ENCODE measurements at regions not wholly inside any gene's neighbourhood (a gene's known extent, or its start where the extent isn't known, plus 50 kb on each side); places are given as distances from the start of the nearest gene placed in this dataset.
"Not testable (repeated sequence)": the region's sequence is repeated elsewhere in the genome, so short reads cannot be mapped to it uniquely, and the experiment has no call there.

DNA sequence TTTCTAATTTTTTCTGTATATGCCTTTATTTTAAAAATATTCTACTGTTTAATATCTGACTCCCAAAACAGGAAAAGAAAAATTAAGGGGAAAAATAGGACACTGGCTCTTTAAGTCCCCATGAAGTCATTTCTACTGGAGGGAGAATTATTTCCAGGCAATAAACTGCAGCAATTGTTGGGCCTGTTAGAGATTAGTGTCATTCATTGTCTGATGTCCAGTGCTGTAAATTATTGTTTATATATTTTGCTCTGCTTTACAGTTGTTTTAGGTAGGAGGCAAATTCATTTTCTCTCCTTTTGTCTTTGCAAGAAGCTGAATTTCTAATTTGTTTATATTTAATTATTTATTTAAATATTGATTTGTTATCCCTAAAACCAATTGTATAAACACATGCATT, 906.0 kb upstream of the CDH10 start:
- H3K9ac ChIP-seq (ENCODE audit: low read length in 5 of 5) = no peak overlapping the region
- no peaks in the 10 kb centered on the region for H3K36me3 ChIP-seq (ENCODE audit: control insufficient read depth in 5 of 5, insufficient read depth in 5 of 5, low read length in 5 of 5)
- no peaks in the 10 kb centered on the region for H3K4me1 ChIP-seq (ENCODE audit: control insufficient read depth in 5 of 5, insufficient read depth in 5 of 5, low read length in 5 of 5)
- no peaks in the 10 kb centered on the region for H3K9me3 ChIP-seq (ENCODE audit: control insufficient read depth in 5 of 5, low read length in 5 of 5)
- no peaks in the 10 kb centered on the region for H3K27me3 ChIP-seq (ENCODE audit: control insufficient read depth in 5 of 5, insufficient read depth in 4 of 5, low read length in 5 of 5)
- no peak overlapping the region for H3K27ac ChIP-seq (ENCODE audit: low read depth, low read length)
- no peak overlapping the region for H3K4me3 ChIP-seq (ENCODE audit: low read depth in 1 of 5, low read length in 5 of 5)

DNA sequence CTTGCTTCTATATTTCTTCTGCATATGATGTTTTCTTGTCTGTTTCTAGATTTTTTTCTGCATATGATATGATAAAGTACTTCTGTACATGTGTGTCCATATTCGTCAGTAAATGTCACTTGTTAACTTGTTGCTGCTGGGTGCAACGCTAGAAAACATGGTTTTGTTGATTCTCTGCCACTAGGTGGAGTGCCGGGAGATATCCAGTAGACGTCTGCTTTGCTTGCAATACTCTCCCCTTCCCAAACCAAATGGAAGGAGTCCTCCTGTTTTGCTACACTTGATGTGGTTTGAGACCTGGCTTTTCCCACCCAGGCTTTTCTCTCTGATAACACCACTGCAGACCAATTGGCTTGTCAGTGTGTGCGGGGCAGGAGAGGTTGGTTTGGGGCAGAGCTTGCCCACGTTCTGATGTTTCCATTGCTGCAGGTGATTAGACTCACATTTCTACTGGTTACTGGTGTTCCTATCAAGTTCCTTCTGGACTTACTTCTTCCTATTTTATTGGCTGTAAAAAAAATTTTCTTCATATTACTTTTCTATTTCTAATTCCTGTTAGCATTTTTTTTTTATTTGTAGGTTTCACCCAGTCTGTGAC, 900.0 kb upstream of the CDH10 start:
- H3K4me3 ChIP-seq (ENCODE audit: low read depth in 1 of 5, low read length in 5 of 5) = no peak overlapping the region
- no peaks in the 10 kb centered on the region for H3K27me3 ChIP-seq (ENCODE audit: control insufficient read depth in 5 of 5, insufficient read depth in 4 of 5, low read length in 5 of 5)
- no peaks in the 10 kb centered on the region for H3K36me3 ChIP-seq (ENCODE audit: control insufficient read depth in 5 of 5, insufficient read depth in 5 of 5, low read length in 5 of 5)
- H3K4me1 ChIP-seq (ENCODE audit: control insufficient read depth in 5 of 5, insufficient read depth in 5 of 5, low read length in 5 of 5) = peaks cover 0 to 4% (median 0%) of the 10 kb centered on the region in 5 donors
- H3K9ac ChIP-seq (ENCODE audit: low read length in 5 of 5) = no peak overlapping the region
- H3K27ac ChIP-seq (ENCODE audit: low read depth, low read length) = no peak overlapping the region
- no peaks in the 10 kb centered on the region for H3K9me3 ChIP-seq (ENCODE audit: control insufficient read depth in 5 of 5, low read length in 5 of 5)

DNA sequence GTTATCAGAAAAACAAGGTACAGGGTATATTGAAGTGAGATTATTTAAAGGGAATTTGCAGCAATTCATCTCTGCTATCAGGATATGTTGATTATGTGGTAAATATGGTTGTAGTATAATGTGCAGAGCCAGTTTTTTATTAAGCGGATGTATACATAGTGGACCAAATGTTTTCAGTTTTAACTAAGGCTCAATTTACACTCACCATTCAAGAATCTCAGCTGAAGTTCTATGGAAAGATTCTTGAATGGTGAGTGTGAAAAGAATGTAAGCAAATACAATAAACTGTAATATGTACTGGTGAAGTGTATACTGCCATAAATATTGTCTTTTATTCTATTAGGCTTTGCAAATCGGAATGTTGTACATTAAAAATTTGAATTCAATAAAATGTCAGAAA, 895.9 kb upstream of the CDH10 start:
- H3K4me3 ChIP-seq (ENCODE audit: low read depth in 1 of 5, low read length in 5 of 5) = no peak overlapping the region
- H3K27me3 ChIP-seq (ENCODE audit: control insufficient read depth in 5 of 5, insufficient read depth in 4 of 5, low read length in 5 of 5) = no peaks in the 10 kb centered on the region
- H3K9ac ChIP-seq (ENCODE audit: low read length in 5 of 5) = no peak overlapping the region
- no peaks in the 10 kb centered on the region for H3K9me3 ChIP-seq (ENCODE audit: control insufficient read depth in 5 of 5, low read length in 5 of 5)
- no peak overlapping the region for H3K27ac ChIP-seq (ENCODE audit: low read depth, low read length)
- H3K4me1 ChIP-seq (ENCODE audit: control insufficient read depth in 5 of 5, insufficient read depth in 5 of 5, low read length in 5 of 5) = peaks cover 0 to 4% (median 0%) of the 10 kb centered on the region in 5 donors
- no peaks in the 10 kb centered on the region for H3K36me3 ChIP-seq (ENCODE audit: control insufficient read depth in 5 of 5, insufficient read depth in 5 of 5, low read length in 5 of 5)

DNA sequence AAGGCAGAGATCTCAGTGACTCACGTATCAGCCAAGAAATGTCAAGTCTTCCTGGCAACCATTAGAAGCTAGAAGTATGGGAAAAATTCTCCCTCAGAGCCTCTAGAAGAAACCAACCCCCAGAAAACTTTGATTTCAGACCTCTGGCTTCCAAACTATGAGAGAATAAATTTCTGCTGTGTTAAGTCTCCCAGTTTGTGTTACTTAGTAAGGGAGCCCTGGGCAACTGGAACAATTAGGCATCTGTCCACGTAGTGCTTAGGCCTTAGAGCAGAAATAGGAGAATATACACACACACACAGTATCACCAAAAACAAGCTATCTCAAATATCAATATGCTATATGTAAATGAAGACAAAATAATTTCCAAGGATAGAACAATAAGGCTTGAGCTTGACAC, 894.8 kb upstream of the CDH10 start:
- Histone ChIP-seq H3K4me1 (ENCODE audit: control insufficient read depth in 5 of 5, insufficient read depth in 5 of 5, low read length in 5 of 5) (peaks cover 0 to under 1% (median 0%) of the 10 kb centered on the region in 5 donors), H3K9ac (ENCODE audit: low read length in 5 of 5) (no peak overlapping the region), H3K27me3 (ENCODE audit: control insufficient read depth in 5 of 5, insufficient read depth in 4 of 5, low read length in 5 of 5) (no peaks in the 10 kb centered on the region), H3K9me3 (ENCODE audit: control insufficient read depth in 5 of 5, low read length in 5 of 5) (no peaks in the 10 kb centered on the region), H3K4me3 (ENCODE audit: low read depth in 1 of 5, low read length in 5 of 5) (no peak overlapping the region), H3K36me3 (ENCODE audit: control insufficient read depth in 5 of 5, insufficient read depth in 5 of 5, low read length in 5 of 5) (no peaks in the 10 kb centered on the region), H3K27ac (ENCODE audit: low read depth, low read length) (no peak overlapping the region)

DNA sequence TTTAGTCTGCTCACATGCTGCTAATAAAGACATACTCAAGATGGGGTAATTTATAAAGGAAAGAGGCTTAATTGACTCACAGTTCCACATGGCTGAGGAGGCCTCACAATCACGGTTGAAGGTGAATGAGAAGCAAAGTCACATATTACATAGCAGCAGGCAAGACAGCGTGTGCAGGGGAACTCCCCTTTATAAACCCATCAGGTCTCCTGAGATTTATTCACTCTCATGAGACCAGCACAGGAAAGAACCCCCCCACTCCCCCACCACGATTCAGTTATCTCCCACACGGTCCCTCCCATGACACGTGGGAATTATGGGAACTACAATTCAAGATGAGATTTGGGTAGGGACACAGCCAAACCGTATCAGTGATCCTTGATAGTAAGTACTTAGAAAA, 891.7 kb upstream of the CDH10 start:
- not testable (repeated sequence) for H3K9ac ChIP-seq (ENCODE audit: low read length in 5 of 5); H3K36me3 ChIP-seq (ENCODE audit: control insufficient read depth in 5 of 5, insufficient read depth in 5 of 5, low read length in 5 of 5)

DNA sequence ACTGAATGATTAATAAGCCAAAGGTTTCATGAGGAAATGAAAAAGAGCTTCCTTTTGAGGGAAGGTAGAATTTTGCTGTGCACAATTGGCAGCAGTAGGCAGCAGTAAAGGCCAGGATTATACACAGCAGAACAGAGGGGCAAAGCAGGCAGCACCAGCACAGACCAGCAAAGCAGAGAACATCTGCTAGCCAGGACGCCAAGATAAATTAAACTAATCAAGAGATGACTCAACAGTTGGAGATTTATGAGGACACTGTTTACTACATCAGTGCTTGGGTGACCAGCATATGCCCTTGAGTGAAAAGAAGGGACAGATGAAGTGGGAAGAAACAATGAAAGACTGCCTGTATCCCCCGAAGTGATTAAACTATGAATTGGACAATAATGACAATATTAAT, 871.4 kb upstream of the CDH10 start:
- H3K27ac ChIP-seq (ENCODE audit: low read depth, low read length) = no peak overlapping the region
- H3K9me3 ChIP-seq (ENCODE audit: control insufficient read depth in 5 of 5, low read length in 5 of 5) = no peaks in the 10 kb centered on the region

More for the DNA sequence above, 891.7 kb upstream of the CDH10 start:
- H3K27ac ChIP-seq (ENCODE audit: low read depth, low read length); H3K4me1 ChIP-seq (ENCODE audit: control insufficient read depth in 5 of 5, insufficient read depth in 5 of 5, low read length in 5 of 5); H3K27me3 ChIP-seq (ENCODE audit: control insufficient read depth in 5 of 5, insufficient read depth in 4 of 5, low read length in 5 of 5); H3K9me3 ChIP-seq (ENCODE audit: control insufficient read depth in 5 of 5, low read length in 5 of 5); H3K4me3 ChIP-seq (ENCODE audit: low read depth in 1 of 5, low read length in 5 of 5): not testable (repeated sequence)

DNA sequence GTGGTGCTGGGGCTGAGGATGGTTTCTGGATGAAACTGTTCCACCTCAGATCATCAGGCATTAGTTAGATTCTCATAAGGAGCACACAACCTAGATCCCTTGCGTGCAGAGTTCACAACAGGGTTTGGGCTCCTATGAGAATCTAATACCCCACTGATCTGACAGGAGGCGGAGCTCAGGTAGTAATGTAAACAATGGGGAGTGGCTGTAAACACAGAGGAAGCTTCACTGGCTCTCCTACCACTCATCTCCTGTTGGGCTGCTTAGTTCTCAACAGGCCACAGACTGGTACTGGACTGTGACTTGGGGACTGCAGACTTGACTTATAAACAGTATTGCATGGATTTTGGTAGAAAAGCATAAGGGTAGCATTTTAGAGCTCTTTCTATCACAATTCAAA, 870.7 kb upstream of the CDH10 start:
- Histone ChIP-seq H3K4me1 (ENCODE audit: control insufficient read depth in 5 of 5, insufficient read depth in 5 of 5, low read length in 5 of 5) (no peaks in the 10 kb centered on the region), H3K27me3 (ENCODE audit: control insufficient read depth in 5 of 5, insufficient read depth in 4 of 5, low read length in 5 of 5) (no peaks in the 10 kb centered on the region), H3K4me3 (ENCODE audit: low read depth in 1 of 5, low read length in 5 of 5) (no peak overlapping the region), H3K9ac (ENCODE audit: low read length in 5 of 5) (no peak overlapping the region), H3K9me3 (ENCODE audit: control insufficient read depth in 5 of 5, low read length in 5 of 5) (no peaks in the 10 kb centered on the region), H3K27ac (ENCODE audit: low read depth, low read length) (no peak overlapping the region), H3K36me3 (ENCODE audit: control insufficient read depth in 5 of 5, insufficient read depth in 5 of 5, low read length in 5 of 5) (no peaks in the 10 kb centered on the region)

More for the DNA sequence above, 871.4 kb upstream of the CDH10 start:
- Histone ChIP-seq H3K4me1 (ENCODE audit: control insufficient read depth in 5 of 5, insufficient read depth in 5 of 5, low read length in 5 of 5) (no peaks in the 10 kb centered on the region), H3K9ac (ENCODE audit: low read length in 5 of 5) (no peak overlapping the region), H3K36me3 (ENCODE audit: control insufficient read depth in 5 of 5, insufficient read depth in 5 of 5, low read length in 5 of 5) (no peaks in the 10 kb centered on the region), H3K4me3 (ENCODE audit: low read depth in 1 of 5, low read length in 5 of 5) (no peak overlapping the region), H3K27me3 (ENCODE audit: control insufficient read depth in 5 of 5, insufficient read depth in 4 of 5, low read length in 5 of 5) (no peaks in the 10 kb centered on the region)

DNA sequence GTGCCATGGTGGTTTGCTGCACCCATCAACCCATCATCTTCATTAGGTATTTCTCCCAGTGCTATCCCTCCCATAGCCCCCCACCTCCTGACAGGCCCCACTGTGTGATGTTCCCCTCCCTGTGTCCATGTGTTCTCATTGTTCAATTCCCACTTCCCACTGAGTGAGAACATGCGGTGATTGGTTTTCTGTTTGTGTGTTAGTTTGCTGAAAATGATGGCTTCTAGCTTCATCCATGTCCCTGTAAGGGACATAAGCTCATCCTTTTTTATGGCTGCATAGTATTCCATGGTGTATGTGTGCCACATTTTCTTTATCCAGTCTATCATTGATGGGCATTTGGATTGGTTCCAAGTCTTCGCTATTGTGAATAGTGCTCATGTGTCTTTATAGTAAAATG, 865.9 kb upstream of the CDH10 start:
- H3K27me3 ChIP-seq (ENCODE audit: control insufficient read depth in 5 of 5, insufficient read depth in 4 of 5, low read length in 5 of 5); H3K36me3 ChIP-seq (ENCODE audit: control insufficient read depth in 5 of 5, insufficient read depth in 5 of 5, low read length in 5 of 5); H3K9me3 ChIP-seq (ENCODE audit: control insufficient read depth in 5 of 5, low read length in 5 of 5); H3K4me1 ChIP-seq (ENCODE audit: control insufficient read depth in 5 of 5, insufficient read depth in 5 of 5, low read length in 5 of 5); H3K27ac ChIP-seq (ENCODE audit: low read depth, low read length); H3K4me3 ChIP-seq (ENCODE audit: low read depth in 1 of 5, low read length in 5 of 5); H3K9ac ChIP-seq (ENCODE audit: low read length in 5 of 5): not testable (repeated sequence)

DNA sequence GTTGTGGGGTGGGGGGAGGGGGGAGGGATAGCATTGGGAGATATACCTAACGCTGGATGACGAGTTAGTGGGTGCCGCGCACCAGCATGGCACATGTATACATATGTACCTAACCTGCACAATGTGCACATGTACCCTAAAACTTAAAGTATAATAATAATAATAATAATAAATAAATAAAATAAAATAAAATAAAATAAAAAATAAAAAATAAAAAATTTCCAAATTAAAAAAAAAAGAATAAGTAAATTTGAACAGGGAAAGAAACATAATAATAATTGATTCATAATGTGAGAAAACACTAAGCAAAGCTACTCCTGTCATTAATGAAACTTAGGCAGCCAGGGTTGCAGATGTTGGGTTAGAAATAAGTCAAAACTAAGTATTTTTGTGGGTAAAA, 863.2 kb upstream of the CDH10 start:
- H3K9ac ChIP-seq (ENCODE audit: low read length in 5 of 5); H3K27me3 ChIP-seq (ENCODE audit: control insufficient read depth in 5 of 5, insufficient read depth in 4 of 5, low read length in 5 of 5); H3K4me1 ChIP-seq (ENCODE audit: control insufficient read depth in 5 of 5, insufficient read depth in 5 of 5, low read length in 5 of 5); H3K9me3 ChIP-seq (ENCODE audit: control insufficient read depth in 5 of 5, low read length in 5 of 5); H3K36me3 ChIP-seq (ENCODE audit: control insufficient read depth in 5 of 5, insufficient read depth in 5 of 5, low read length in 5 of 5); H3K4me3 ChIP-seq (ENCODE audit: low read depth in 1 of 5, low read length in 5 of 5); H3K27ac ChIP-seq (ENCODE audit: low read depth, low read length): not testable (repeated sequence)

DNA sequence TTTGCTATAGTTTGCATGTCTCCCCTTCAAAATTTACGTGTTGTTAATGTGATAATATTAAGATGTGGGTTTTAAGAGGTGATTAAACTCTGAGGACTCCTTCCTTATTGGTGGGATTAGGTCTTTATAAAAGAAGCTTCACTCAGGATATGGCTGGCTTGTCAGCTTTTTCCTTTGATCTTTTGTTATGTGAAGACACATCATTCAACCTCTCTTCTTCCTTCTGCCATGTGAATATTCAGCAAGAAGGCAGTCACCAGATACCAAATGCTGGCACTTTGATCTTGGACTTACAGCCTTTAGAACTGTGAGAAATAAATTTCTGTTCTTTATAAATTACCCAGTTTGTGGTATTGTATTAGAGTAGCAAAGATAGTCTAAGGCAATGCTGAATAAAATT, 855.9 kb upstream of the CDH10 start:
- H3K9me3 ChIP-seq (ENCODE audit: control insufficient read depth in 5 of 5, low read length in 5 of 5) = no peaks in the 10 kb centered on the region
- no peak overlapping the region for H3K4me3 ChIP-seq (ENCODE audit: low read depth in 1 of 5, low read length in 5 of 5)
- no peaks in the 10 kb centered on the region for H3K36me3 ChIP-seq (ENCODE audit: control insufficient read depth in 5 of 5, insufficient read depth in 5 of 5, low read length in 5 of 5)
- H3K4me1 ChIP-seq (ENCODE audit: control insufficient read depth in 5 of 5, insufficient read depth in 5 of 5, low read length in 5 of 5) = no peaks in the 10 kb centered on the region
- no peak overlapping the region for H3K9ac ChIP-seq (ENCODE audit: low read length in 5 of 5)
- no peaks in the 10 kb centered on the region for H3K27me3 ChIP-seq (ENCODE audit: control insufficient read depth in 5 of 5, insufficient read depth in 4 of 5, low read length in 5 of 5)
- no peak overlapping the region for H3K27ac ChIP-seq (ENCODE audit: low read depth, low read length)
